ENCODE measurements at regions not wholly inside any gene's neighbourhood (a gene's known extent, or its start where the extent isn't known, plus 50 kb on each side); places are given as distances from the start of the nearest gene placed in this dataset.

DNA sequence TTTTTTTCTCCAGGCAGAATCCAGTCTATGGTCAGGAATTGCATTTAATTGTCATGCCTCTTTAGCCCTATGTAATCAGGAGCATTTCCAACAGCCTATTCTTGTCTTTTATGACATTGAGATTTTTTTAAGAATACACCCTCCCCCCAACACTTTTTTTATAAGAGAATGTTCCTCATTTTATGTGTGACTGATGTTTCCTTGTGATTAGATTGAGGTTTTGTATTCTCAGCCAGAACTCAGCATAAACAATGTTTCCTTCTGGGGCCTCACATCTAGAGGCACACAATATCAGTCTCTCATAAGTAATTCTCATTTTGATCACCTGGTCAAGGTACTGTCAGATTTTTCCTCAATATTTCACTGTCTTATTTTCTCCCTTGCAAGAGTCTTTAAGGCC lies 193.4 kb upstream of the PDE1C start:
- DNase-seq: no peak

DNA sequence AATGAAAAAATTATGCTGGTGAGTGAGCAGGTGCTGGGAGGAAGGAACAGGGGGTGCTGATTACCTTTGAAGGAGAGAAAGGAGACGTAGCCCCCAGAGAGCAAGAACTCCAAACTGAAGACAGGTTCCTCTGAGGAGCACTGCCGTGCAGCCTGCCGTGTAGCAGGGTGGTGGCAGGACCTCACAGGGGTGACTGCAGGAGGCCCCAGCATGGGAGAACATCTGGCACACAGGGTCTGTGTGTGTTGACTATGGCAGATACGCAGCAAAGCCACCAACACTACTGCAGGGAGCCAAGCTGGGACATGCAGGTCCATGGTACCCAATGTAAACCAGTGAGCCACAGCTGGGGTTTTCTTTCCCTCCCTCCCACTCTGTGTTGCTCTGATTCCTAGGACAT lies 192.1 kb upstream of the PDE1C start:
- no peak for DNase-seq

DNA sequence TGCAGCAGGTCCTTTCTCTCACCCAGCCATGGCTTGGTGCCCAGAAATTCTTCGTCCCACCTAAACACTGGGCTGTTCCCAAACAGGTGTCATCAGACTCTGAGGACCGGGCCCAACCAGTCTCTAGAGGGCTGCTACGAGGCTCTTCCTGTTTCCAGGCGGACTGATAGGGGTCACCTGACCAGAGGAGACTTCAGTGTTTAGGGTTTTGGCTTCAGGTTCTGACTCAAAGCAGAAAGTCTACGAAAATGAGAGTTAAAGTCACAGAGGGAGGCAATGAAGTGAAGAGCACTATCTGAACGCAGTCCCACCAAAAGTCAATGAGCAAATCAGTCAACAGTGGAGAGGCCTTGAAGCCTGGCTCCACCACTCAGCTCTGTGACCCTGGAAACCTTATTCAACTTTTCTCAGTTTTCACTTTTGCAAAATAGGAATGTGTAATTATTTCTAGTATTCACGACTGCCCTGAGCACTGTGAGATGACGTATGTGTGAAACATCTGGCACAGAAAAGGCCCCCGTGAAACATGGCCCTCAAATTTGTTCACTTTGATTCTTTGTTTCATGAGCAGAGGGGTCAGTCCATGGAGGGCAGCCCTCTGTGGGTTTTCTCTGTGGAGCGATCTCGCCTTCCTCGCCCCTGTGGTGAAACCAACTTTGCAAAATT lies 189.9 kb upstream of the PDE1C start:
- no peak for DNase-seq

DNA sequence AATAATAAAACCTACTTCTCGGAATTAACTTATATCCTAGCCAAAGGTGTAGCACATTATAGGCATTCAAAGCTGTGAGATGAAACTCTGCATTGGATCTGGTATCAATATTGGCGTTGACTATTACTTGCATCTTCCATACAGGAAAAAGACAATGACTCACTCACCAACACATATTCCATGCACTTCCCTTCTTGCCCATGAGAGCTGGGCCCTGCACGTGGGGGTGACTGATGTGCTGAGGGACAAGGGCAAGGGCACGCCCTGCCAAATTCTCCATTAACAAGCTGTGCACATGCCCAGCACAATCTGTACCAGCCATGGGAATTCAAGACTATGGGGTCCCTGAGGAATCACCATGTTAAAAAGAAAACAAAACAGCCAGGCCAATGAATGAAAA lies 188.1 kb upstream of the PDE1C start:
- no peak for DNase-seq

DNA sequence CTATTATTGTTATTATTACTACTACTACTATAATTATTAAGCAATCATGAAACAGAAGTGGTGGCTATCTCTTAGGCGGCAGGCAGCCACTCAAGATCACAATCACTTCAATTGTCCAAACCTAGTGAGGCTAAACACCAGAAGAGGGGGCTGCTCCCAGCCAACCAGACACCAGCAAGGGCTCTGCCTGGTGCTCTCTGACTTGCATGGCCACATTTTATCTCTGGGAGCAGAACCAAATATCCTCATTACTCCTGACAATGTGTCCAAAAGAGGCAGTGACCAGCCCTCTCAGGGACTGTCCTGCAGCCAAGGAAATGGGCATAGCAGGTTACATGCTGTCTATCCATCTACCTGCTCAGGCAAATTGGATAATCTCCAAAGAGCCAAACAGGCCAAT lies 187.4 kb upstream of the PDE1C start:
- no peak for DNase-seq

DNA sequence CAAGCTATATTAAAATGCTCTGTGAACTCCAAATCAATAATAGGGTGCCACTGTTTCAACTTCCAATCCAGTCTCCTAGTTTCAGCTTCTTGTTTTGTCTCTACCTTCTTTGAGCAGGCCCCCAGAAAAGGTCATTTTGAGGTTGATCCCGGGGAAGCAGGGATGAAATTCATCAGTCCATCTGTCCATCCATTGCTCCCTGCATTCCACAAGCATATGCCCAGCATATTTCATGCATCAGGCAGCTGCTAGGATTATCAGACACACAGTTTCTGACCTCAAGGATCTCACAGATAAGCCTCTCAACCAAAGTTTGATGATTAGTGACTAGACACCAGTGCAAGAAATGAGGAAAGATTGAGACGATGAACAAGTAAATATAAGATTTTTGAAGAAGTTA lies 186.6 kb upstream of the PDE1C start:
- DNase-seq: no peak

DNA sequence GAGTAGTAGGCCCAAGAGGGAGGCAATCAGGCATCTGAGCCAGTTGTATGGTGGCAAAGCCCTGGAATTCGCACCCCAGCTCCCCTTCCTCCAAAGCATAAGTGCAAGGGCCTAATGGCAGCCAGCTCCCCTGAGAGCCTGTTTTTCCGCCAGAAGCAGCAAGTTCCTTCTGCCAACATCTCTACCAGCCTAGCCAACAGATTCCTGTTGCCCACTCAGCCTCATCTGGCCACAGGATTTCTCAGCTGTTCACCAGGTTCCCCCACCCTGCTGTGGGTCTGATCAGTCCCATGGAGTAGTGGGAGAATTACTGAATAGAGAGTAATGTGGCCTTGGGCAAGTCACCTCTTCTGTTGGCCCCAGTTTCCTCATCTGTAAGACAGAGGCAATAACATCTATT lies 186.2 kb upstream of the PDE1C start:
- DNase-seq: no peak

DNA sequence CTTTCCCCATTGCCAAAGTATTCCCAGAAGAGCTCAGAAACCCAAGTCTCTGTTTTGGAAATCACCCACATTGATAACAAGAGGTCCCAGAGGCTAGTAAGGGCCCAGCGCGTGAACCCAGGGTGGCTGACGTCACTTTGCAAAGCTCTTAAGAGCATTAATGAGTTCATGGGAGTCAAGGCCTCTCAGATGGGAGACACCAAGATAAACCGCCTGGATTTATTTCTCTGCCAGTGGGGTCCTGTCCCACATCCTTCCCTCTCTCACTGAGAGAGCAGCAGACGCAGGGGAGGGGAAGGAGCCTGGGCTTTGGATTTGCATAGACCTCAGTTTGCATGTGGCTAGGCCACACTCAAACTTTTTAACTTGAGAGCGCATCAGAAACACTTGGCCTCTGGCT lies 184.8 kb upstream of the PDE1C start:
- no peak for DNase-seq

DNA sequence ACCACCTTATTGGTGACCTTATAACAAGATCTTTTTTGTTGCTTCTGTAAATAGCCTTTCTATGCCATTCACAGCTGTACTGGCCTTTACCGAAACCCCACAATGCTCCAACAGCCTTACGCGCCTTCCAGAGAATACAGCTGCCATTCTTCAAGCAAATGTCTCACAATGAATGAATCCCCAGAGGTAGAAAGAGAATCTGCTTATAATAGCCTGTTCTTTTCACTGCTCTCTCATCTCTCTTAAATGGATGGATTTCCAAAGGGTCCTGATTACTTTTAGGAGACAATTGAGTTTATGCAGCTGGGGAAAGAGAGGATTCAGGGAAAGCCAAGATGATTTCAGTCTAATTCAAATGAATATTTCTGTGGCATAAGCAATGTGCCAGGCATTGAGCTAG lies 183.1 kb upstream of the PDE1C start:
- DNase-seq: no peak

DNA sequence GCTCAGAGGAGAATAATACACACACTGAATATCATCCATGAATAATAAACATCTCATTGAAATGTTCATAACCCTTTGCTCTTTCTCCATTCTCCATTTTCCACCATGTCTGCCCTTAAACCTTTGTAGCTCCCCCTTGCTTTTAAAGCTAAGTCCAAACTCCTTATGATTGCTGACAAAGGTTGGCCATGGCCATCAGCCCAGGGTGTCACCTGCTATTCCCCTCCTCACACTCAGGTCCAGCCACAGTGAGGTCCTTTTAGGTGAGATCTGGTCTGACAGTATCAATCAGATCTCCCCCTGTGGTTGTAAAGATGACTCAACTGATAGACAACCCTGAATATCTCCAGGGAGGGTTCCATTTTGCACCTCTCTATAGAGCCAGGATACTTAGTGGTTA lies 181.5 kb upstream of the PDE1C start:
- no peak for DNase-seq

DNA sequence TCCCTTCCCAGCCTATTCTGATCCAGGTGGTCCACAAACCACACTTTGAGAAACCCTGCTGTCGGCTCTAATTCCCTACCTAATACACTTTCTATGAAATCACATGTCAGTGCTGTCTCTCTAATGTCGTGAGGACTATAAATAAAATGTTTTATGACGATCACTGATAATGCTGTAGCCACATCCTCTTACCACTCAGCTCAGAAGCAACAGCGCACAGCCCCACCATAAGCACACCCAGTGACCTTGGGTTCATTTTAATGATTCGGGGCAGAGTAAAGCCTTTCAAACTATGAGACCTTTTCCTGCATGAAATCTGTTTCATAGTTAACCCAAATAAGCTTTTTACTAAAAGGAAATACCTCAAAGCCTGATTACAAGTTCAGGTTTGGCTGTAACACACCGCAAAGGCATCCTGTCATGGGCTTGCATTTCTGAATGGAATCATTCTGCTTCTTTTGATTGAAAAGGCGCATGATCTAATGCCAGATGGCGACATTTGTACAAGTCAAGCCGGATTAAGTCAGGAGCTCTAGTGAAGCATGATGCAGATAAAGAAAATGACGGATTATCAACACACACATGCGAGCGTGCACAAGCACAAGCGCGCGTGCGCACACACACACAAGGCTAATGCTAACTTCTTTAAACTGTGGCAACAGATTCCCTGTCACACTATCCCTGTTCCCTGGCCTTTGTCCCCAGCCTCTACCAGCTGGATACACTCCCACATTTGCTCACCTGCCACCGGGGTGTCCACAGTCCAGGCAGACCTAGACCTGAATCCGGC lies 180.5 kb upstream of the PDE1C start:
- no peak for DNase-seq

DNA sequence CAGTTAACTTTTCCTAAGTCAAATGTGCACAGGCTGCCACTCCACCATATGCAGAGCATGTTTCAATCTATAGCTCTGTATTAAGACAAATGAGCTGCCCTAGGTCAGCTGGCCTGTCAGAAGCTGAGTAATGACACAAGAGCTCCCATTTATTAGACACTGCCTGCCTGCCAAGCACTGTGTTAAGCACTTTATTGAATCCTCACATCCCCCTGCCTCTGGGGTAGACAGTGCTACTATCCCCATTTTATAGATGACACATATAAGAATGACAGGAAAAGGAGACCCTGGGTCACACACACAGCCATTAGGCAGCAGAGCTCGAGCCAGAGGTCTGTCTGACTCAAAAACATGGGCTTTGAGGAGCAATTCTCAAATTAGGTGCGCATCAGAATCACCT lies 179.8 kb upstream of the PDE1C start:
- DNase-seq: no peak

DNA sequence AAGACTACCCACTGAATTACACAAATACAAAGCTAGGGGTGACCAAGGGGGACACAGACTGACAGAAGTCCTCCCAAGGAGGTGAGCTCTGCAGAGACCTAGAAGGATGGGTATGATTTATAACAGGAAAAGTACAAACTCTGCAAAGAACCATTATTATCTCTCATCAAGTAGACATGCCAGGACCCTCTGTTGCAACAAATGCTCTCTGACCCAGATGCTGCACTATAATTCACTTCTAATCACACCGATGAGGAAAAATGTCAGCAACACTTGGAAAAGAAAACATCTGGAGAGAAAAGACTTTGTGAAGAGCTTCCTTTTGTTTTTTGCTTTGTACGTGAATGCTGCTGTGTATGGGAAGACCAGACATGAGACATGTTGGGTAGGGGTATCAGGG lies 178.3 kb upstream of the PDE1C start:
- DNase-seq: no peak

DNA sequence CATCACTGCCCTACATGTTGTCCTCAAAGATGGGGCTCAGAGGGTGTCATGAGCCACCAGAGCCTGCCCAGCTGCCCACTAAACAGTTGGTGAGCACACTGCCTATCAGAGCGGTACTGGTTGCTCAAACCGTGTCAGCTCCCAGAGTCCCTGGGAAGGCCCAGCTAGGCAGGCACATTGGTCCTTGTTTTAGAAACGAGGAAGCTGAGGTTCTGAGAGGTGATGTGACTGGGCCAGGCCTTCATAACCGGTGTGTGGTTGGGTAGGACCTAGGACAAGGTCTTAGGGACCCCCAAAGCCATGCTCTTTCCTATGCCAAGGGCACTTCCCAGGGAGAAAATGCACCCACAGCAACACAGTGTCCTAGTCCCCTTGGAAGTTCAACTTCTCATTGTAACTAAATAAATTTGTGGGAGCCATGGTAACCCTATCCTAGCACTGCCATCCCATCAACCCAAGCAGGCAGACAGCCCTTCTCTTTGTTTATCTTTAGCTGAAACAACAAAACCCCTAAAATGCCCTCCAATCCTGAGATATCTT lies 174.7 kb upstream of the PDE1C start:
- no peak for DNase-seq

DNA sequence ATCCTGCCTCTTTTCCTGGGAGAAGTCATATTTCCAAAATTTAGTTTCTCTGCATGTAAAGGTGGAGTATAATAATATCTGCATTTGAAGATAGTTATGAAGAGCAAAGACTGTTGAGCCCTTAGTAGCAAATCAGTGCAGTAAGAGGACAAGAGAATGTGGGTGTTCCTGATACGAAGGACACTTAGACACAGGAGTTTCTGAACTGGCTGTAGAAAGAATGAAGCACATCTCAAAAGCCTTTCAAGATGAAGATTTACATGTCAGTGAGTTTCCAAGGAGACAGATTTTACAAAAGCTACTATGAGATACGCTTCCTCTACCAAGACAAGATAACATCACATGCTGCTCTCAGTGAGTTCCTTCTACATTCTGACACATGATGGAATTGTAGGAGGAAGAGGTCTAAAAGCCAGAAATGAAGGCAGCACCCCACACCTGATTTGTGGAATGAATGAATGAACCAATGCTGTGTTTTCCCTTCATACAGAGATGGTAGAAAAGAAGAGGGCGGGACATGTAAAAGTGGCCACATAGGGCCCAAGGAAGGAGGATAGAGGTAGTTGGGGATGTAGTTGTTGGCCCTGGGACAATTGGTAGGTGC lies 173.6 kb upstream of the PDE1C start:
- no peak for DNase-seq

DNA sequence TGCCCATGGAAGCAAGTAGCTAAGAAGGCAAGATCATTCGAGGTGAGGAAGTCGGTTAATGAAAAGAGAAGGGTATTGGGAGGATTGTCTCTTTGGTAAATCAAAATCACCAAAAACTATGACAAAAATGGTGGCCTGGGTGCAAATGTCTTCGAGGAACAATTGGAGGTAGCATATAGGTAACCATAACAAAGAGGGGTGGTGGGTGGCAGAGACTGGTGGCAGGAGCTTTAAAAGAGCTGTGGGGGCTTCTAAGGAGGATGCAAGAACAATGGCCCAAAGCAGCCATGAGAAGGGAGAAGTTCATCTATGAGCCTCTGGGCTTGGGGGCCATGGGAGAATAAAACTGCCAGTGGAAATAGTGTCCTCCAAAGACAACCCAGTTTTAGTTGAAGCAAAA lies 172.2 kb upstream of the PDE1C start:
- DNase-seq: no peak

DNA sequence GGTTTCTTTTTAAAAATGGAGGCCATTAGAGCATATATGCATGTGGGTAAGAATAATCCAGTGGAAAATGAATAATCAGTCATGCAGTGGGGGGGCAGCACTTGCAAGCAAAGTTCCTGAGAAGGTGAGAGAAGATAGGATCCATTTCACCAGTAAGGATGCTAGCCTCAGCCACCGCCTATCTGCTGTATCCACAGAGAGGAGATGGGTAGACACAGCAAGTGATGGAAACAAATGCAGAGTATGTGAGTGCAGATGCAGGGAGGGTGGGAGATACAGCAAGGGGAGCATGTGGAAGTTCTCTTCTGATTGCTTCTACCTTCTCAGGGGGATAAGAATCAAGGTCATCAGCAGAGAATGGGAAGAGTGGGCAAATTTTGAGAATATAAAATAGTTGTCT lies 171.4 kb upstream of the PDE1C start:
- DNase-seq: no peak

DNA sequence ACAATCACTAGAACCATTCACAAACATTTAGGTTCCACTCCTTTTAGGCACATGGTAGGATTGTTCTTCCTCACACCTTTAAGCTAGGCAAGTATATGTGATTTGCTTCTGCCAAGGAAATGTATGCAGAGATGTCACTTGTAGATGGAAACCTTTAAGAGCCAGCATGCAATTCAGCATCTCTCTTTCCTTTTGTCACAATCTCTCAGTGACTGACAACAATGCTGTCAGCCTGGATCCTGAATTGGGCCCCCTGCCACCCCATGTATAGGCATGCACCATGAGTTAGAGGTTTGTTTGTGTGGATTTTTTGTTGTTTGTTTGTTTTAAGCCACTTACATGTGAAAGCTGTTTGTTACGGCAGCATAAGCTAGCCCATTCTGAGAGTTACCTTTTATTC lies 169.6 kb upstream of the PDE1C start:
- DNase-seq: no peak

DNA sequence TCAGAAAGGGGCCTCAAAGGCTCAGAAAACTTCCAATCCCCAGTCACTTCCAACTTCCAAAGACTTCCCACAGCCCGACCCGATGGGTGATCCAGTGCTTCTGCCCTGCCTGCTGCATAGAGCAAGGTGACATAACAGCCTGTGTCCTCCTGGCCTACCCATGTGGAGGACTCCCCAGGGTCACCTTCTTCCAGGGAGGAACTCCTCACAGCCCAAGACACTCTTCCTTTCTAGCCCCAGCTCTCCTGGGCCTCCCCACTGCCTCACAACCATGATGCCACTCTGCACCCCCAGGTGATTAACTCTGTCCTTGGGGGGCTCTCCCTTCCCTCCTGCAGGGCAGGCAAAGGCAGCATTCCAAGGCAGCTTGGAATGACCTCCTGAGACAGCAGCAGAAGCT lies 158.4 kb upstream of the PDE1C start:
- DNase-seq: no peak

DNA sequence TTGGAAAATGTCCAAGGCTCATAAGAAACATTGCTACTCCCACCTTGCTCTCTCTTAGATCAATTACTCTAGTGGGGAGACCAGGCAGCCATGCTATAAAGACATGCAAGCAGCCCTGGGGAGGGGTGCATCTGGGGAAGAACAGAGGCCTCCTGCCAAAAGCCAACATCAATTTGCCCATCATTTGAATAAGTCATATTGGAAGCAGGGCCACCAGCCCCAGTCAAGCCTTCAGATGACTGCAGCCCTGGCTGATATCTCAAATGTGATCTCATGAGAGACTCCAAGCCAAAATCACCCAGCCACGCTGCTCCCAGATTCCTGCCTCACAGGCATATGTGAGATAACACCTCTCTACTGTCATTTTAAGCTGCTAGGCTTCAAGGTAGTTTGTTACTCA lies 157.5 kb upstream of the PDE1C start:
- no peak for DNase-seq

DNA sequence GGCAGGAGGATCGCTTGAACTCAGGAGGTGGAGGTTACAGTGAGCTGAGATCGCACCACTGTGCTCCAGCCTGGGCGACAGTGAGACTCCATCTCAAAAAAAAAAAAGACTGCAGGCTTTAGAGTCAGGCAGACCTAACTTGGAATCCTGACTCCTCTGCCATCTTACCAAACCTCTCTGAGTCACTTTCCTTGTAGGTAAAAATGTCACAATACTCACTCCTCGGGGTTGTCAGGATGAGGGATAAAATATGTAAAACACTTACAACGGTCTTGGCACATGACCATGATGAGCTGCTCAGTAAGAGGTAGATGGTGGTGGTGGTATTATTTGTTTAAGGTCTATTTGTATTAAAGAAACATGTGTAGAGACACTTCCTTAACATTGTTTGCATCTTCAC lies 154.1 kb upstream of the PDE1C start:
- DNase-seq: no peak

DNA sequence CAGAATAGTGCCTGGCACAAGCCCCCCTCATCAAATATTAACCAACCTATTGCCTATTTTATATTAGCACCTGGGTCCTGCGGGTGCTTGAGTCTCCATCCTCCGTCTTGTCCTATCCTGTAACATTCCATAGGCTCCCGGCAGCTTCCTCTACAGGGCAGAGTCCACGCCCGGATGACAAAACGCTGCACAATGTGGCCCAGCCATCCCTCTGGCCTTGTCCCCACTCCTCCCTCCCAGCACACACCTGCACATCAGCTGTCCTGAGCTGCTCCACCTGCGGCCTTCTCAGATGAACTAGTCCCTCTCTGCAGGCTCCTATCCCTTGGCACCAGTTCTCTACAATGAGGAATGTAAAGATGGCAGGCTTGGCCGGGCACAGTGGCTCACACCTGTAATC lies 153.5 kb upstream of the PDE1C start:
- DNase-seq: no peak

DNA sequence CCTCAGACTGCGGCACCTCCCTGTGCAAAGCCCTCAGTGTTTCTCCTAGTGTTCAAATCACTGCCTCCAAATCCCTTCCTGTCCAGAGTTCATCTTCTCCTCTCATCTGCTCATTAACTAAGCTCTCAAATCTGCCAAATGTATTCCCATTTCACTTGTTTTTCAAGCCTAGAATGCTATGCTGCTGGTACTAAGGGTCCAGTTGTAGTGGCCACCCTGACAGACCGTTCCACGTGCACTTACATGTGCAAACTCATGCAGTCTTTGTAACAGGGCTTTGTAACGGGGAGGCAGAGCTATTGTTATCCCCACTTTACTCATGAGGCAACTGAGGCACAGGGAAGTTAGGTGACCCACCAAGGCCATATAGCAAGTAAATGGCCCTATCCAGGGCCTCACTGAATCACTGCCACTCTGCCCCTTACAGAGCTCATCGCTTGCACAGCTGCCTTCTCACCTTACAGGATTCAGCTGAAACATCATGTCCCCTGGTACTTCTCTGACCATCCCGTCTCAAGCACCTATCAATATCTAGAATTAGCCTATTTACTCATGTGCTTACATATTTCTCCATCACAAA lies 153.0 kb upstream of the PDE1C start:
- DNase-seq: no peak

Data from stimulated activated CD8-positive, alpha-beta memory T cell treated with anti-CD3 and anti-CD28 coated beads, Interleukin-4, amount 100 ng/mL, for 48 hours (primary cell).